PC-3 (cell line): ENCODE measurements at regions not wholly inside any gene's neighbourhood (a gene's known extent, or its start where the extent isn't known, plus 50 kb on each side); places are given as distances from the start of the nearest gene placed in this dataset.

Experiments
- ATAC-seq: fragments of 200-7000 bp; cut with Tn5 transposase; 2 replicates; pipeline ENCODE4 v1.9.1; 2020; ENCODE audit warnings: mild to moderate bottlenecking, moderate library complexity
- BruUV-seq: library from RNA; stranded (reverse); fragments of 400-500 nt; replicated peaks from 2 replicates; lab custom pipeline; 2021; lab: Mats Ljungman, UMichigan
- CTCF ChIA-PET: fragments of 300-600 bp; sonication (Branson Sonifier 250); formaldehyde crosslinking; loops from one replicate; lab custom pipeline; 2022; ENCODE audit warnings: antibody characterized with exemption; lab: Charles Lee
- POLR2A ChIA-PET: fragments of 300-600 bp; sonication (Branson Sonifier 250); formaldehyde crosslinking; loops from one replicate; lab custom pipeline; 2022; ENCODE audit warnings: antibody characterized with exemption; ENCODE audit not compliant: unreplicated experiment; lab: Charles Lee
- DNase-seq: peaks from one replicate; pipeline ENCODE4 v3.0.0-alpha.2; 2015
- H2AFZ ChIP-seq: fragments of 300-600 bp; sonication (generic); 2 replicates; pipeline ENCODE4 v1.6.0; 2016; ENCODE audit warnings: antibody characterized with exemption, low read length
- H3F3A ChIP-seq: fragments of 300-600 bp; sonication (generic); one replicate; pipeline ENCODE4 v1.6.0; 2017; ENCODE audit warnings: antibody characterized with exemption, low read length, control low read depth, mild to moderate bottlenecking; ENCODE audit not compliant: unreplicated experiment
- H3K27ac ChIP-seq: fragments of 300-600 bp; sonication (generic); 2 replicates; pipeline ENCODE4 v1.5.1; 2016; ENCODE audit warnings: mild to moderate bottlenecking, low read length
- H3K27me3 ChIP-seq: fragments of 300-600 bp; sonication (generic); 2 replicates; pipeline ENCODE4 v1.6.1; 2016; ENCODE audit warnings: low read length, mixed read lengths
- H3K36me3 ChIP-seq: fragments of 300-600 bp; sonication (generic); 2 replicates; pipeline ENCODE4 v1.6.1; 2016; ENCODE audit warnings: low read depth, mixed run types, low read length, mixed read lengths
- H3K4me1 ChIP-seq: fragments of 300-600 bp; sonication (generic); 2 replicates; pipeline ENCODE4 v1.5.1; 2016; ENCODE audit warnings: low read length; ENCODE audit not compliant: insufficient read depth
- H3K4me2 ChIP-seq: fragments of 300-600 bp; sonication (generic); 2 replicates; pipeline ENCODE4 v1.6.0; 2016; ENCODE audit warnings: low read length
- H3K4me3 ChIP-seq: fragments of 300-600 bp; sonication (generic); 2 replicates; pipeline ENCODE4 v1.5.1; 2016; ENCODE audit warnings: mild to moderate bottlenecking, low read length, mixed read lengths
- H3K79me2 ChIP-seq: fragments of 300-600 bp; sonication (generic); 2 replicates; pipeline ENCODE4 v1.6.1; 2017; ENCODE audit warnings: low read length, mixed read lengths
- H3K9ac ChIP-seq: fragments of 300-600 bp; sonication (generic); 2 replicates; pipeline ENCODE4 v1.6.0; 2016; ENCODE audit warnings: mild to moderate bottlenecking, low read length
- H3K9me2 ChIP-seq: fragments of 300-600 bp; sonication (generic); replicated peaks from 2 replicates; pipeline ENCODE4 v1.6.1; 2016; ENCODE audit warnings: mixed run types, low read length, mixed read lengths
- H3K9me3 ChIP-seq: fragments of 300-600 bp; sonication (generic); 2 replicates; pipeline ENCODE4 v1.6.1; 2016; ENCODE audit warnings: low read length, mixed read lengths
- H4K20me1 ChIP-seq: fragments of 300-600 bp; sonication (generic); 2 replicates; pipeline ENCODE4 v1.6.1; 2016; ENCODE audit warnings: low read length, mixed read lengths
- CTCF ChIP-seq: fragments of 300-600 bp; sonication (generic); conservative IDR thresholded peaks from 2 replicates; pipeline ENCODE4 v1.5.1; 2017; ENCODE audit warnings: antibody characterized with exemption, low read depth, mild to moderate bottlenecking, low read length
- EZH2 ChIP-seq: fragments of 300-600 bp; sonication (generic); IDR thresholded peaks from one replicate; pipeline ENCODE4 v1.6.1; 2017; ENCODE audit warnings: antibody characterized with exemption, mild to moderate bottlenecking, low read length; ENCODE audit not compliant: unreplicated experiment
- EZH2phosphoT487 ChIP-seq: fragments of 300-600 bp; sonication (generic); IDR thresholded peaks from 2 replicates; pipeline ENCODE4 v1.6.1; 2018; ENCODE audit warnings: mild to moderate bottlenecking, antibody characterized with exemption, low read length, borderline replicate concordance
- intact Hi-C: fragments of 100-400 bp; cut with micrococcal nuclease; formaldehyde crosslinking; loops from 2 replicates; pipeline ENCODE4 v1.9.0; 2023

GRCh38 chr6:3633711-3634110, 117.8 kb downstream of the PXDC1 start:
- TF ChIP-seq CTCF = no peak
- no peak for TF ChIP-seq EZH2
- no peak for TF ChIP-seq EZH2phosphoT487
- intact Hi-C loops = no loop called here
- Histone ChIP-seq H3F3A (no peaks in the 10 kb centered on the region), H3K9me3 (no peaks in the 10 kb centered on the region), H3K9ac (no peak overlapping the region), H3K4me3 (no peak overlapping the region), H3K27ac (no peak overlapping the region), H3K4me2 (no peak overlapping the region), H3K4me1 (no peaks in the 10 kb centered on the region), H3K27me3 (no peaks in the 10 kb centered on the region), H4K20me1 (no peaks in the 10 kb centered on the region), H3K79me2 (no peaks in the 10 kb centered on the region), H3K9me2 (no peaks in the 10 kb centered on the region), H2AFZ (no peak overlapping the region), H3K36me3 (no peaks in the 10 kb centered on the region)
- DNase-seq (no peak), ATAC-seq (no peak)
- no TSS peak for BruUV-seq
- ChIA-PET CTCF (no interaction called here), POLR2A (no interaction called here)

- Histone ChIP-seq H3K9me2 (no peaks in the 10 kb centered on the region), H3K27ac (no peak overlapping the region), H3K27me3 (no peaks in the 10 kb centered on the region), H3K4me3 (no peak overlapping the region), H3K79me2 (no peaks in the 10 kb centered on the region), H3K36me3 (no peaks in the 10 kb centered on the region), H2AFZ (no peak overlapping the region), H3K4me2 (no peak overlapping the region), H3K4me1 (no peaks in the 10 kb centered on the region), H4K20me1 (no peaks in the 10 kb centered on the region), H3F3A (no peaks in the 10 kb centered on the region), H3K9ac (no peak overlapping the region), H3K9me3 (no peaks in the 10 kb centered on the region)
- TF ChIP-seq EZH2phosphoT487 (no peak), CTCF (no peak), EZH2 (no peak)
- ChIA-PET CTCF (no interaction called here), POLR2A (no interaction called here)
- ATAC-seq = no peak
- no TSS peak for BruUV-seq
- intact Hi-C loops = no loop called here
- no peak for DNase-seq
These were observed 119.6 kb downstream of the PXDC1 start for GRCh38 chr6:3631877-3632276.

- ChIA-PET POLR2A (no interaction called here), CTCF (no interaction called here)
- H3K27me3 ChIP-seq = no peaks in the 10 kb centered on the region
- H3K4me1 ChIP-seq = no peaks in the 10 kb centered on the region
- no peaks in the 10 kb centered on the region for H4K20me1 ChIP-seq
- no peaks in the 10 kb centered on the region for H3K79me2 ChIP-seq
- no peak for TF ChIP-seq EZH2phosphoT487
- ATAC-seq = no peak
- no peak for DNase-seq
- H3K36me3 ChIP-seq = no peaks in the 10 kb centered on the region
- no peak overlapping the region for H3K4me2 ChIP-seq
- no peaks in the 10 kb centered on the region for H3F3A ChIP-seq
- no peak overlapping the region for H3K4me3 ChIP-seq
- H3K9me3 ChIP-seq = no peaks in the 10 kb centered on the region
- H3K9me2 ChIP-seq = no peaks in the 10 kb centered on the region
- intact Hi-C loops = no loop called here
- no peak overlapping the region for H3K9ac ChIP-seq
- no peak overlapping the region for H3K27ac ChIP-seq
- no TSS peak for BruUV-seq
- no peak overlapping the region for H2AFZ ChIP-seq
These were observed 120.3 kb downstream of the PXDC1 start for GRCh38 chr6:3631186-3631585.
